ENCODE measurements at regions not wholly inside any gene's neighbourhood (a gene's known extent, or its start where the extent isn't known, plus 50 kb on each side); places are given as distances from the start of the nearest gene placed in this dataset.

DNA sequence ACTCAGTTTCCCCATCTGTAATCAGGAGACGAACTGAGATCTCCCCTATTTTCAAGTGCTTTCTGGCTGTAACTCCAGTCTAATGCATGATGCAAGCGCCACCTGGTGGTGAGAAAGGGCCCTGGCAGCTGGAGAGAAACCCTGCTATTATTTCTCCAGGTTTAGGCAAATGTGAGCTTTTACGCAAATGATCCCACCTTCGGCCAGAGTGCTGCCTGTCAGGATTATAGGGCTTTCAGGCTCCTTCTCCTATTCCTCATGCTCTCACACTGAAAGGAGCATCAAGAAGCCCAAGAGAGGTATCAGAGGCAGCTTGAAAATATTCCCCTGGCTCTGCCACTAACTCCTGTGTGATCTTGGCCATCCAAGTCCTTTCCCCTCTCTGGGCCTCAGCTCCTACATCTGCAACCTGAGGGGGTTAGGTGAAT lies 93.9 kb upstream of the RASGRF1 start:
- peak; percentile 74 for DNase-seq

DNA sequence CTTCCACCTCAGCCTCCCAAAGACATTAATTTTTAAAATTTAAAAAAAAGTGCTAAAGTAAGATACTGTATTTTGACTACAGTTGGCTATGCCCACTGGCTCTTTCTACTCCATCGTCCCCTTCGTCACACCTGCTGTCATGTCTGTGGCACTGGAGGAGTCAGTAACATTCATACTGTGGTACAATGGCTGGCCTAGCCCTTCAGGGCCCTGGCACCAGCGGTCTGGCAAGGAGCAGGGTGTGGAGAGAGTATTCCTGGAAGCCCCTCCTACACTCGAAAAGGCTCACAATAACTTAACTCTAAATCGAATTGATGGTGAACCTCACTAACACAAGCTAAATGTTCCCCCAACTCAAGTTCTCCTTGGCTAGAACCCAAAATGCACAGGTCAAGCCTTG lies 89.7 kb upstream of the RASGRF1 start:
- no peak for DNase-seq

DNA sequence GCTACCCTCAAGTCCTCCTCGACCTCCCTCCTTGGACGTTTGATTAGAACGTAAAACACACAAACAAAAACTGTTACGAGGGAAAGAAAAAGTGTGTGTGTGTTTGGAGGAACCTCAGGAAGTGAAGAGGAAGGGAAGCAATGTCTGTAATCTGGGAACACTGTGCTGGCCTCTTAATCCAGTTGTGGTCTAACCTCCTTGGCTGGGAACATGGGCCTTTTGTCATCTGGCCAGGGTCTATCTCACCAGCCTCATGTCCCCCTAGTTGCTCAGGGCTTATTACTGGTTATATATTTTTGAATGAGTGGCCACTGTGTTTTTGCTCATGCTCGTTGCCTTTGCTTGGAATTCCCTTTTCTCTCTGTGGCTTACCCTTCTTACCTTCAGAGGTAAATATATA lies 89.0 kb upstream of the RASGRF1 start:
- no peak for DNase-seq

DNA sequence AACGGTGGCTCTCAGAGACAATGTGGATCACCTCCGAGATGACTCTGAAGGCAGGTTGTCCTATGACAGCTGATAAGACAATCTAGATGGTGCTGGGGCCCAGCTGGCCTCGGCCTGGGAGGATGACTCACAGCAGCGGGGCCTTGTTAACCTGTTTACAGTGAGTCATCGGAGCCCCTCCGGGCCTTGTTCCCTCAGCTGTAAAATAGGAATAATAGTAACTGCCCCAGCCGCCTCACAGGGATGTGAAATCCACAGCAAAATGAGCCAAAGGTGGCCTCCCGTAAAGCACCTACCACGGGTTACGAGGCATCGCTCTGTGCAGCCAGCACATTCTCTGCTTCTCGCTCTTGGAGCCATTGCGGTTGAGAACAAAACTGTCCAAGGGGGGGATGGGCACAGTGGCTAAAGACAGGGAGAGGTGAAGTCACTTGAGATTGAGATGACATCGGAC lies 88.6 kb upstream of the RASGRF1 start:
- DNase-seq: no peak

DNA sequence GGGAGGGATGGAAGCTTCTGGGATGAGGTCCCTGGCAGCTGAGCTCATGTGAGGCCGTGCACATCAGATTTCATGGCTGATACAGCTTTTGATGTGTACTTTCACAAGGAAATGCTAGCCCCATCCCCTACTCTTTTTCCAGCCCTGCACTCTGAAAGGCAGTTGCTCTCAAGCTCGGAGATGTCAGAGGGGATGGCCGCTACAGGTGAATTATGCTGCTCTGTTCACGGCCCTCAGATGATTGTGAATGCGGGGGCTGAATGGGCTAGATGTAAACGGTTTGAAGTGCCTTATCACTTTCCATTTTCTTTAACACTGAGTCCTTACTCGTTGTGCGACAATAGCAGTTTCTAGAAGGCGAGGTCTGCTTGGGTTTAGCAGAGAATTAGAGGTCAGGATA lies 88.0 kb upstream of the RASGRF1 start:
- DNase-seq: no peak

DNA sequence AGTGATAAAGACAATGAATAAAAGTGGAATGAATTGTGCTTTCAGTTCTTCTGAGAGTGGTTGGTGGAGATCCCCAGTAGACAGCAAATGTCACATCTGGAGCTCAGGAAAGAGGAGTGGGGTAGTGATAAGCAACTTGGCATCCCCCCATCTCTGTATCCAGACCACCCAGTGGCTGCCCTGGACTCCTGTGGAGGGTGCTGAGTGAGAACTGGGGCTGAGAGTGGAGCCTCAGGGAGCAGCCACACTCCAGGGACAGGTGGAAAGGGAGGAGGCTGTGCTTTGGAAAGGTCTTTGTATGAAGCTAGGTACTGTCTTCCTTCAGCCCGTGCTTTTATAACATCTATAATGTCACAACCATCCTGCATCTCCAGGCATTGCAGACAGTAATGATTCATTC lies 85.6 kb upstream of the RASGRF1 start:
- DNase-seq: no peak

DNA sequence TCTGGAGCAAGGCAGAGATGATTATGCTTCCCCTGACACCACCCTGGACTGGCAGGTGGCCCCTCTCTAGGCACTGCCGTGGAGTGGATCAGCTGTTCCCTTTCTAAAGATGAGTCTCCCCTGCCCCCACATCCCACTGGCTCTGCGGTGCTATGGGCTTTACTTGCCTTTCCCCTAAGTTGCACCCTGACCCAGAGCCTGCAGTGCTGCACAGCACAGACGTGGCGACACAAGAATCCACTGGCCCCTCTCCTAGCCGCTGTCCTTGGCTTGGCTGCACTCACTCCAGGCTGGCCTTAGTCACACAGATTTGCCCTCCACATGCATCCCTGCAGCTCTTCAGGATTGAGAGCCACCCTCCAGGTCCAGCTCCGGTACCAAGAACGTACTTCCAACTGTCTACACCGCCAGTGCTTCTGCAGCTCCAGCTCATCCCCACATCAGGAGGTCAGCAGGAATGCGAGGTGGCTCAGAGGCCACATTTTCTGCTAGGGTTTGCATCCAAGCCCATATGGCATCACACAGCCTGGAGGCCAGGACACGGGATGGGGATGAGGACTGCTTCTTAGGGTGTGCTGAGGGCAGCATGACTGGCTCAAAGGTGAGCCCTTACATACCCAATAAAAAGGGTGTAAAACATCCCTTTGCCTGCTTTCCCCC lies 82.4 kb upstream of the RASGRF1 start:
- no peak for DNase-seq

DNA sequence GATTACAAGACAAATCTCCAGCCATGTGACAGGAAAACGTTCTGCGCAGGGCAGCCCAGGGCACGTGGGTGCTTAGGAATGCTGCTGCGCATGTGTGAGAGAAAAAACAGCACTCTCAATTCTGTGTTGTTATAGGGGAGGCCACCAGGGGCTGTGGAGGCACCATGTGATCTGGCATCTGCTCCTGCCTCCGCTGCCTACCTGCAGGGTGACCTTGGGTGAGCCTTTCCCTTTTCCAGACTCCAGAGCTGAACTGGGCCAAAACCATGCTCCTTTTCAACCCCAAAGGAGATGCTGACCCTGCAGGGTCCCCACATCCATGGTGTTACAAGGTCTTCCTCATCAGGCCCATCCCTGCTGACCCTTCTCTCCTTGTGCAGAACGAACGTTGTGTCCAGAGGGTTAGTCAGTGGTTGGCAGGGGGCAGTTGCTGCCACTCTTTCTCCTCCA lies 81.5 kb upstream of the RASGRF1 start:
- peak; percentile 17 for DNase-seq

DNA sequence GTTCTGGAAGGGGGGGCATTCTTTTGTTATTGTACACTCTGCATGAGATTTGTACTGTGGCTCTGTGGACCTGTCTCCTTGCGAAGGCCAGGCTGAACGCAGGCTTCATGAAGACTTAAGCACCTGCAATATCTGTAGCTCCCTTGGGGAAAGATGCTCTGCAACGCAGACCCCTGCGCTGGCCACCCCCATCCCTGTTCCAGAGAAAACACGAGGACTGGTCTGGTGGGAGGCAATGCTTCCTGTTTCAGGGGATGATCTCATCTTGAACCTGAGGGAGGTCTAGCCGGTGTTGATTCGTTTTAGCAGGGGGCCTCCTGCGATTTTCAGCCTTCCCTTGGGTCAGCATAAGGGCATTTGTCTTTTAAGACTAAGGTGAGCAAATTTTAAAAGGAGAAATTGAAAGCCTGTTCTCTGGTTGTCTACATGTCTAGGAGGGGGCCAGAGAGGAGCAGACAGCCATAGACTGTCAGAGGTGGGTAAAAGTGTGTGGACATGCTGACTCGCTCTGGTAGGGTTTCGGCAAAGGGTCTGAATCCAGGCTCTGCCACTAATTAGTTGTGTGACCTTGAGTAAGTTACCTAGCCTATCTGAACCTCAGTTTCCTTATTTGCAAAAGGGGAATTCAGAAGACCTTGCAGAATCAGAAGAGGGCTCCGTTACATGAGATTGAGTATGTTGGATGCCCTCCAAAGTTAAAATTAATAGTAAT lies 80.9 kb upstream of the RASGRF1 start:
- no peak for DNase-seq

DNA sequence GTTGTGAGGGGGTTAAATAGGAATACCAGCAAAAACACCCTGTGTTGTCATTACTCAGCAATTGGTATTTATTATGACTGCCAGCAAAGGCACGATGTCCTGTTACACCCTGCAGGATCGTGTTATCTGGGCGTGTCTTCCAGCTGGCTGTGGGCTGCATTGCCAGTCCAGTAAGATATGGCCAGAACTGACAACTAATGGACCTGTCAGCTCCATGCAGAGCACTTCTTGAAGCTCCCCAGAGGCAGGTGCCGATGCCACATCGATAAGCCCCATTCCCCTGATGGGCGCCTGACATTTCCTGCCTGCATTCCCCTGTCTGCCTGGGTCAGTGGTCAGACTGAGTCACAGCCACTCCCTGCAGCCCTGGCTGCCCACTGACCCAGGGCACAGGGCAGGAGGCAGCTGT lies 79.7 kb upstream of the RASGRF1 start:
- no peak for DNase-seq

DNA sequence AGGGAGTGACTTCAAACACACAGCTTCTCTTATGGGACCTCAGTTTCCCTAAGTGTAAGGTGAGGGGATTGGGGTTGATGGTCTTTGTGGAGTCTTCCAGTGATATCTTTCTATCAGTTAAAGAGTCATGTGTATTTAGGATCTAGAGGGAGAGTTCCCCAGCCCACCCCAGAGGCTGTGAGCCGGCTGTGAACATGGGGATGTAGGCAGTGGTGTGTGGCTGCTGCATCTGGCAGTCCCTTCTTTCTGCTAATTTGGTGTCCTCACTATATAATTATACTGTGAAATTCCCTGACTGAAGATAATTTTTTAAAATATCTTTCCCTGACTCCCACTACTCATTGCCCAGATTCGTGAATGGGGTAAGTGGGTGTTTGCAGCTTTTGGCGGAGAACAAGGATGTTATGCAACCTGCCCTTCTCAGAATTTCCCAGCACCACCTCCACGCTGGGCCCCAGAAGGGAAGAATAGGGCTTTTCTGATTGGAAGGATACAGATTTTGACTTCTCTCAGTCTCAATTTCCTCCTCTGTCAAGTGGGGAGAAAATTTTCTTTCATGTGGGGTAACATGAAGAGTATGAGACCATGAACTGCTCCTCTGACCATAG lies 79.0 kb upstream of the RASGRF1 start:
- DNase-seq: no peak

DNA sequence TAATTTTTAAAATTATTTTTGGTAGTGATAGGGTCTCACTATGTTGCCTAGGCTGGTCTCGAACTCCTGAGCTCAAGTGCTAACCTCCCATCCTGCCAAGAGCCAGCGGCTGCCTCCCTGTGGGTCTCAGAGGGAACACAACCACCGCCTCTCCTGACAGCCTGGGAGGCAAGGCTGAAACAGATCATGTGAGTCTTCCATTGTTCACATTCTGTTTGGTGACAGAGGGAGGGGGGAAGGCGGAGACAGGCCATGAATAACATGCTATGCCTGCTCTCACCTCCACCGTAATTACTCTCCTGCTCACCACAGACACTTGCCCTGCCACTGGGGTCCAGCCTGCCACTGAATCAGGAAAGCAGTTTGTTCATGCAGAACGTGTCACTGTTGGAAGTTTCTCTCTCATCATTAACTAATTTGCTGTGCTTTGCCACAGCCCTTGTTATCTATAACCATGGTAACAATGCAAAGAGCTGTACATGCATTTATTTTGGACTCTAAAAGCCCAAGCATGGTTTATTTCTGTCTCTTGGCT lies 78.4 kb upstream of the RASGRF1 start:
- DNase-seq: peak; percentile 42

DNA sequence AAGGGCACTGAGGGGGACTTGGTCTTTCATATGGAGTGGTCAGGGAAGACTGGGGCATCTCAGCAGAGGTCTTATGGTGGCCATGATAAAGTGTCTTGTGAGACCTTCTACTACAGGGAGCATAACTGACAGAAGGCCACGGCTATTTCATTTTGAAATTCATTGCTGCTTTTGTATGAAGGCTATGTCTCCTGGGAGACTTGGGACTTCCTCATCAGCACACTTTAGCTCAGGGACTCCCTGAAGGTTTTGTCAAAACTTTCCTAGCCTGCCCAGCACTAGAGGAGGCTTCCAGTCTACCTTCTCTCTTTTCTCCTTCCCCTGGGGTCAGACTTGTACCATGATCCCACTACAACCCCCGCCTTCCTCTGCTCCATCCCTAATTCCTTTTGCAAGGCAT lies 77.2 kb upstream of the RASGRF1 start:
- DNase-seq: no peak

DNA sequence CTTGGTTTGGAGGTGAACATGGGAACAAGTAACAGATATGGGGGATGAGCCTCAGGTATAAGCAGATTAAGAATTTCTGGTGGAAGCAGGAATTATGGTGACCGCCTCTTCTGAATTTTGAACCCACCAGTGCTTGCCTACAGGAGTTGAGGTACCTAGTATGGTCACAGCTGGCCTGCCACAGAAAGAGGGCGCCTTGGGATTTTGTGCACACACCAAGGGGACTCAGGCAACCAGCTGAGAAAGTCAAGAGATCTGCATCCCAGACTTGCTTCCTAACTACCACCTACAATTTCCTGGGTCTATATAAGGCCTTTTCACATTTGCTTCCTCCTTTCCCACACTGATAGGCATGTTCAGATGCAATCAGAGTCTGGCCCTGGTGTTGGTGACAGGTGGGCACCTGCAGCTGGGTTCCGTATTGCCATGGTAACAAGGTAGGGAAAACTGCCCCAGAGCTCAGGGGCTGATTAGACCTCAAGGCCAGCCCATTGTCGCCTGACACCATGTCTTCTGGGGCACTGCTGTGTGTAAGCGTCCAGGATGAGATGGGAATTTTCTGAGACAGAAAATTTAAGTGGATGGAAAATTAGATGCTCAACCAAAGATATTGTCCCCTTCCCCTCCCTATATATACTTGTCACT lies 75.9 kb upstream of the RASGRF1 start:
- DNase-seq: no peak

DNA sequence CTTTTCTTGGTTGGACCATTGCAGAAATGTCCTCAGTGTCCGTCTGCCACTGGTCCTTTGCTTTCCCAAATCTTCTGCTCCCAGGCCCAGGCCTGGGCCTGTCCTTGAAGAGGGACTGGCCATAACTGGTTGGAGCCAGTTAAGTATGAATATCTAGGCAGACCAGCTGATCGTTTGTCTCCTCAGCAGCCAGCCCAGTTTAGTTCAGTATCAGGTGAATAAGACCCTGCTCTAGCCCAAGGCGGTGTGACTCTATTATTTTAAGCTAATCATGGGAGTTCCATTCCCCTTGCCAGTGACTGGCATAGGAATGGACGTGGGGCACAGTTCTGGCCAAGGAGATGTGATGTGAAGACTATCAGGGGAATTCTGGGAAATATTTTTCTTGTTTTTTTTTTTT lies 73.9 kb upstream of the RASGRF1 start:
- no peak for DNase-seq

DNA sequence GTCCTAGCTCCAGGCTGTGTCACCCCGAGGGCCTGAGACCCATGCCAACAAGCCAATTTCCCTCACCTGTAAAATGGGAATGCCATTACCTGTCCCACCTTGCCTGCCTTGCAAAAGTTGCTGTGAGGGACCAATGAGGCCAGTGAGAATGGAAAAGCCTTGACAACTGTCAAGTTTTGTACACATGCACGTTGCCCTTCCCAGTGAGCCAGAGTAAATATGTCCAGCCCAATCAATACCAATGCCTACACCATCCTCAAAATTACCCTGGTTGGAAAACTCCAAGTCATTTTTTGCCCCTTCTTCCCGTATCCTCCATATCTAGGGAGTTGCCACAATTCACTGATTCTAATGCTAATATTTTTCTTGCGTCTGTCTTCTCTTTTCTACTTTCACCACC lies 73.5 kb upstream of the RASGRF1 start:
- DNase-seq: no peak

DNA sequence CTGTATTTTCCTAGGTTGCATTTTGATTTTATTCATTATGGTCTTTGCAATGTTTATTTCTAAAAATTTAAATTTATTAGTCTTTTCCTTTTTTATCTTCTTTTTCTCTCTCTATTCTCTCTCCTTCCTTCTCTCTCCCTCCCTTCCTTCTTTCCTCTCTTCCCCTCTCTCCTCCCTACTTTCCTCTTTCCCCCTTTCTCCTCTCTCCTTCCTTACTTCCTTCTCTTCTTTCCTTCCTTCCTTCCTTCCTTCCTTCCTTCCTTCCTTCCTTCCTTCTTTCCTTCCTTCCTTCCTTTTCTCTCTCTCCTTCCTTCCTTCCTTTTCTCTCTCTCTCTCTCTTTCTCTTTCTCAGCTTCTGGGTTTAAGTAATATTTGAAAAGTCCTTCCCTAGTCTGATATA lies 72.8 kb upstream of the RASGRF1 start:
- no peak for DNase-seq

DNA sequence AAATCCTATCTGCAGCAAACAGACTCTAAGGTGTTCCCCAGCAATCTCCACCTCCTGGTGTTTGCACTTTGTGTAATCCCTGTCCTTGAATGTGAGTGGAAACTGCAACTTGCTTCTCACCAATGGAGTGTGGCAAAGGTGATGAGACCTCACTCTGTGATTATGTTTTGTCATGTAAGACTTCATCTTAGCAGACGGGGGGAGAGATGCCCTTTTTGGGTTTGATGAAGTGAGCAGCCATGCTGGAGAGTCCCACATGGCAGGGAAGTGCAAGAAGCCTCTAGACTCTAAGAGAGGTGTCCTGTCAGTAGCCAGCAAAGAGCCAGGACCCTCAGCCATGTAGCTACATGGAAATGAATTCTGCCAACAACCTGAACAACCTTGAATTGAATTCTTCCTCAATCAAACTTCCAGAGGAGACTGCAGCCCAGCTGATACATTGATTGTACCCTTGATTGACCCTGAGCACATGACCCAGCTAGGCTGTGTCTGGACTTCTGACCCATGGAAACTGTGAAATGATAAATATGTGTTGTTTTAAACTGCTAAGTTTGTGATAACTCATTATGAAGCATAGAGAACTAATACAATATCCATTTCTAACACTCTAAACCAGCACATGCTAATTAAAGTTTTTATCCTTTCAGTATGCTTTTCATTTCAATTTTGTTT lies 71.4 kb upstream of the RASGRF1 start:
- no peak for DNase-seq

DNA sequence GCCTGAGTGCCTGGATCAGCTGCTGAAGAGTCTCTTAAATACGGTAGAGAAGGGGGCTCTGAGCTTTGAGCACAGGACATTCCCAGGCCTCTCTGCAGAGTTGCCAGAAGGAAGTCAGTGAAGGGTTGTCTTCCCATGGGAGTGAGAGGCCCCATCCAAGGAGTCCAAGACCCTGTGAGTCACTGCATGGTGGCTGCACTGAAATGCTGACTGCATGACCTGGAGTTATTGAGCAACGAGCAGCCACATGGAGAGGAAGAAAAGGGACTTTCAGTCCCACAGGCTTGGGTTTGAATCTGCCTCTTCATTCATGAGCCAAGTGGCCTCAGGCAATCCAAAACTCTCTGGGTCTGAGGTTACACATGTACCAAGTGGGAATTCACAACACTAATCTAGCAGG lies 69.6 kb upstream of the RASGRF1 start:
- no peak for DNase-seq

DNA sequence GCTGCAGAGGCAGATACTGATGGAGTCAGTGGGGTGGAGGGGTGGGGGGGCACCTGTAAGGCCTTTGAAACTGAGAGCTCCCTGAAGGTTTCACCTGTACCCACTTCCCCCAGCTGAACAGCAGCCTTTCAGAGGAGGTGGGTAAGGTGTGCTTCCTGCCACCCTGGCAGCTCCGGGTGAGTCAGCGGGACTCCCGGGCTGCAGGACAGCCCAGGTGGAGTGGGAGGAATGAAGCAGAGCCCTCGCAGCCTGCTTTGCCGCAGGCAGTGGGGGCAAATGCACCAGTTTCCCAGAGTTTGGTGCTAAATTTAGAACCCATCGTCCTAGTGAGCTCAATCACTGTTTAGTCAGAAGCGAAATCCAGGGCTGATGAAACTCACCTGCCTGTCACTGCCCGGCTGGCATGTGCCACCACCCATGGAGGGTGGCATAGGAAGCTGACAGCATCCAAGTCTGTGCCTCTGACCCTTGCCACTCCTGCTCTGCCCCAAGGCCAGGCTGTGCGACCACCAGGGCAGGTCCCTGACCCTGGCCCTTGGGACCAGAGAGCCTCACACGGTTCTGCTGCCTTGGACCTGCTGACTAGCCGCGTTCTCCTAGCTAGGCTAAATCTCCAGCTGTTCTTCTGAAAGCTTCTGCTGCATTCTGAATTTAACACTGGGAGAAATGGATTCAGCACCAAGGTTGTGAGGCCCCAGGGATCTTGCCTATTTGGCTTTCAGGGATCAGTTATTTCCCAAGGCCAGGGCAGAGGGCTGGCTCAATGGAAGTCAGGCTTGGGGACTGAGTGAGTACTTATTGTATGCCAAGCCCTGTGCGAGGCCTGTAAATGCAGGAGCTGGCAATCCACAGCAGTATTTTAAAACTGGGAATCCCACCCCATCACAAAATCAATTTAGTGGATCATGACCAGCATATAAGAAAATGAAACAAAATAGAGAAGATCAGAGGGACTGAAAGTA lies 67.3 kb upstream of the RASGRF1 start:
- peak; percentile 38 for DNase-seq

DNA sequence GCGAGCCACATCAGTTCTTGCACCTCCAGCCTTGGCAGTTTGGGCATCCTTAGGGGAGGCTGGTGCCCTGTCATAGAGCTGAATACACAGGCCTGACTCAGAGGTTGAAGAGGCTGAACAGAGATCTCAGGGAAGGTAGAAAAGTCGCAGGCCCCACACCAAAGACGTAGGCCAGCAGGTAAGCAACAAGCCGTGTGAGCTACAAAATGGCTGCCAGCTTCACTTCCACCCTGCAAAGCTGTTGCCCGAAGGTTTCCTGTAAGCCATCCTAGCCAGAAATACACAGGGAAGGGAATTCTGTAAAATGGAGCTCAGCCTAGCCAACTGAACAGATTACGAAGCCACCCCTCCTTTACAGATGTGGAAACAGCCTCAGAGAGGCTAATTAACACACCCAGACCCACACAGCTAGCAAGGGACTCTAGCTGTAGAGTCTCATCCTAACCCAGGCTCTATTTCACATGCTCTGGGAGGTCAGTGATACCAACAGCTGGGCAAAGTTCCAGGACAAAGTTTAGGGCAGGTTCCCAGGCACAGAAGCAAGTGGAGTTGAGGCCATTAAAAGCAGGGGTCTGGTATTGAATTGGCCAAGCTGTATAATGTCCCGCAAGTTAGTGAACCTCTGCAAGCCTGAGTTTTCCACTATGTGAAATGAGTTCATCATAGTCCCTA lies 66.3 kb upstream of the RASGRF1 start:
- no peak for DNase-seq
